ENCODE measurements at regions not wholly inside any gene's neighbourhood (a gene's known extent, or its start where the extent isn't known, plus 50 kb on each side); places are given as distances from the start of the nearest gene placed in this dataset.

DNA sequence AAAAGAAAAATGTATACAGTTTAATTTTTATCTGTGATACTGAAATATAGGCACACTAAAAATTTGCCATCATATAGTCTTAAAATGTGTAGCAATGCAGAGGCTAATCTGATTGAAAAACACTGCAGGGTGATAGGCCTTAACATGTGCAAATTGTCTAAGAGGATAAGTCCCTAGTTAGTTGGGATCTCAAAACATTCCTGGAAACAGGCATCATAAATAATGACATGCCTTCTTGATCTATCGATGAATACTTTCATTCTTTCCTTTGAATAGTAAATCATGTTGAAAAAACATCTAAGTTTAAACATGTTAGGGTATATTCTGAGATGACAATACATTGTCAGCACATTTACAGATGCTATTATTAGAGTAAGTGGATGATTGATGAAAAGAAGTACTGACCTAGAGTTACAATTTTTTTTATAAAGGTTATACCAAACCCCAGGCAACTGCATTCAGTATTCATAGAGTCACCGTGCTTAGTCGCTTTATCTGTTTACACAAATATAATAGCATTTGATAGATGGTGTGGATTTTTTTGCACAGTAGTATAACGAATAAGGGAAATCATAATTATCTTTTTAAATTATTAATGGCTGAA lies 668.2 kb upstream of the ADGRL3 start:
- TF ChIP-seq EZH2 (IDR thresholded peaks at IDR 0.05; ENCODE audit: low read length, unreplicated experiment): no peak
- TF ChIP-seq, protein P1, sequence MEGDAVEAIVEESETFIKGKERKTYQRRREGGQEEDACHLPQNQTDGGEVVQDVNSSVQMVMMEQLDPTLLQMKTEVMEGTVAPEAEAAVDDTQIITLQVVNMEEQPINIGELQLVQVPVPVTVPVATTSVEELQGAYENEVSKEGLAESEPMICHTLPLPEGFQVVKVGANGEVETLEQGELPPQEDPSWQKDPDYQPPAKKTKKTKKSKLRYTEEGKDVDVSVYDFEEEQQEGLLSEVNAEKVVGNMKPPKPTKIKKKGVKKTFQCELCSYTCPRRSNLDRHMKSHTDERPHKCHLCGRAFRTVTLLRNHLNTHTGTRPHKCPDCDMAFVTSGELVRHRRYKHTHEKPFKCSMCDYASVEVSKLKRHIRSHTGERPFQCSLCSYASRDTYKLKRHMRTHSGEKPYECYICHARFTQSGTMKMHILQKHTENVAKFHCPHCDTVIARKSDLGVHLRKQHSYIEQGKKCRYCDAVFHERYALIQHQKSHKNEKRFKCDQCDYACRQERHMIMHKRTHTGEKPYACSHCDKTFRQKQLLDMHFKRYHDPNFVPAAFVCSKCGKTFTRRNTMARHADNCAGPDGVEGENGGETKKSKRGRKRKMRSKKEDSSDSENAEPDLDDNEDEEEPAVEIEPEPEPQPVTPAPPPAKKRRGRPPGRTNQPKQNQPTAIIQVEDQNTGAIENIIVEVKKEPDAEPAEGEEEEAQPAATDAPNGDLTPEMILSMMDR (conservative IDR thresholded peaks at IDR 0.05; ENCODE audit: low read depth, low read length): no peak

Measured in PC-3 (cell line).